ENCODE measurements at regions not wholly inside any gene's neighbourhood (a gene's known extent, or its start where the extent isn't known, plus 50 kb on each side); places are given as distances from the start of the nearest gene placed in this dataset.

DNA sequence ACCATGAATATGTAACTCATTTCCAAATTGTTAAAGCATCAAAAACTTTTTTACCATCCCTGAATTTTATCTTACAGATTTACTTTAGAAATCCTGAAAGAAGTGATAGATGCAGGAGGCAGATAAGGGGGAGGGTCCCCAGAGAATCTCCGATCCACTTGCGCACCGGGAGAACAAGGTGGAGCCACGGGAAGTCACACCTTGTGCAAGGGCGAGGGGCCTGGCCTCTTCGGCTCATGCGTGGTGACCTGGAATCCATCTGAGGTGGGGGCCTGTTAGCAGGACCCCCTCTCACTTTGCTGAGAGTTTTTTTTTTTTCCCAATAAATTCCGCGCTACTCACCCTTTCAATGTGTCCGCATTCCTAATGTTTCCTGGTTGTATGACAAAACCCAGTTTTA, 80.2 kb upstream of the CDKN3 start:
- no peak for DNase-seq

DNA sequence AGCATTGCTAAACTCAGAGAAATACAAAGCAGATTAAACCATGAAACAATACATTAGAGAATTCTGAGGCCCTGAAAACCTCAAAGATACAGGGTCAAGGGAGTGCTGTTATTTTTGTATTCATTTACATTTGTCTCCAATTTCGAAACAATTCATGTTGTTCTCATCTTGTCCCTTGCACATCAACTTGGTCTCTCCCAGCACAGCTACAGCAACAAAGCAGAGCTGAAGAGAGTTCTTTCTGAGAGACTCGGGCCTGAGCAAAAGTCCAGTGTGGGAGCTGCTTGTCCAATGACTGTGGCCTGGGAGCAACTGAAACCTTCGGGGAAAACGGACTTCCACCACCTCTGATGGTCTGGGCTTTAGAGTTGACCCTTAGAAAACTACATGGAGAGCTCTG, 79.4 kb upstream of the CDKN3 start:
- DNase-seq: no peak

DNA sequence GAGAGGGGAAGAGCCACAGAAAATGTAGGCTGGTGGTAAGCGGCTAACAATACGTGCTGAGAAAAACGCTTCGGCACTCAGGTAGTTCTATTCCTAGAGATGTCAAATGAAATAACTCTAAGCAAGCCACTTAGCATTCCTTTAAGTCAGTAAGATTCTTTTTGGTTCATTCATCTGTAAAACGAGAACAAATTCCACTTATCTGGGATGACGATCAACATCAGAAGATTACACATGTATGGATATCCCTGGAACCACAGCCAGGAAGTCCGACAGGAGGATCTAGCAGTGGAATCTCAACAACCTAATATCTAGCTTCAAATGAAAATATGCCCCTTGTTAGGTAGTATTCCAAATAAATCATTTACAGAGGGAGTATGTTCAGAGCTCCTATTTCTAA, 74.6 kb upstream of the CDKN3 start:
- no peak for DNase-seq

DNA sequence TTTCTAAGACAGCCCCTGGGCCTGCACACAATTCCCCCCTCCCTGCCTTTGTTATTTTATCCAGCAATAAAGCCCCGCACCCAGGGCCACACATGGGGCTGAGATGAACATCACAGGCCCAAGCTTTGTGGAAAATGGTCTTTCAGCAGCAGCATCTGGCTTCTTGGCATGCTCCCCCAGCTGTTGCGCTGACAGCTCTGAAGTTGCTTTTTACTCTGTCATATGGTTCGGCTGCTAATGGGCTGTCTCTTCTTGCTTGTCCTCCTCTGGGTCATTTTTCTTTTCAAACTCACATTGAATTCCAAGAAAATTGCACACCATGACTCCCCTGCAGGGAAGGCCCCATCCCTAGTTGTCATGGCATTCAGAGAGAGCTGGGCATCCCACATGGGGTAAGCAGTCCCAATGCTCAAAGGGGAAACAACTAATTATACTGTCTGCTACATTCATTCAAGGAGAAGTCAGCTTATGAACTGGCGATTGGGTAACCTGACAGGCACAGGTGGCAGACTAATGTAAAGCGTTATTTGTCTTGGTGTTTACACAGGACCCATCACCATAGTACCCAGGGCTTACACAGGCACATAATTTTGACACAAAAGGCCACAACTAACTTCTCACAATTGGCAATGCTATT, 74.0 kb upstream of the CDKN3 start:
- DNase-seq: peak; percentile 20

DNA sequence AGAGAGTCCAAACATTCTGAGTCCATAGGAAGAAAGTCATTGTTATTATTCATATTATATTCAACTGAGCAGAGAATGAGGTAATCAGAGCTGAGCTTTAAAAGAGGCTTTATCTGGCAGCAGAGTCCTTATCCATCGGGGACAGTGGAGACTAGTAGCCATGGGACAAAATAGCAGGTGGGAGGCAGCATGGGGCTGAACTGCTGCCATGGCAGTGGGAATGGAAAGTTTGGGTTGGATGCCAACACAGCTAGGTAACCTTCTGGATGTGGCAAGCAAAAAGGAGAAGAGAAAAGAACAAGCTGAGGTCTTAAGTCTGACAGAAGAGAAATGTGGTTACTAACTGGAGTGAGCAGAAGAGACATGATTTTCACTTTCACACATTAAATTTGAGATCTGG, 71.0 kb upstream of the CDKN3 start:
- no peak for DNase-seq

DNA sequence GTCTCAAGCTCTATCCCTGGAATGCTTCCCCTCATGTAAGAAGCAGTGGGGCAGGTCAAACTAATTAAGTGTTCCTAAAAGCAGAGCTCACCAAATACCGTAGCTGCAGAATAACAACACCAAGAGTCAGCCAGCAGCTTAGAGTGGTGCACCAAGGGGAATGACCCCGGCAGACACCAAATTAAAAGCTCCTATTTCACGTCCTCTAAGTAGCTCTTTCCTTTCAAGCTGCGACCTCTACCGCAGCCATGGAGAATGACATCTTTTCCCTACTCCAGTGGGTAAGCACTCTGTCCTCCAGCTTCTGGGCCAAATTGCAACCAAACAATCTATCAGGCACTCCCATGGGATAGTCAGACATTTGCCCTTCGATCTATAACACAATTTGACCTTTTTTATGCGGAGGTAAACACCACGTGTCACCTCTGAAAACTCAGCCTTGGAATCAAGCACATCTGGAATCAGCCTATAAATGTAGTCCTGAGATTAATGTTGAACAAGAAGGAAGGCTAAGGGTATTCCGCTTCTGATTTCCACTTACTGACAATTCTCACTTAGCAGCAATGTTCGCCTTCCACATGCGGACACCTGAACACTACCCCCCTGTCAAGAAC, 67.6 kb upstream of the CDKN3 start:
- peak; percentile 4 for DNase-seq

DNA sequence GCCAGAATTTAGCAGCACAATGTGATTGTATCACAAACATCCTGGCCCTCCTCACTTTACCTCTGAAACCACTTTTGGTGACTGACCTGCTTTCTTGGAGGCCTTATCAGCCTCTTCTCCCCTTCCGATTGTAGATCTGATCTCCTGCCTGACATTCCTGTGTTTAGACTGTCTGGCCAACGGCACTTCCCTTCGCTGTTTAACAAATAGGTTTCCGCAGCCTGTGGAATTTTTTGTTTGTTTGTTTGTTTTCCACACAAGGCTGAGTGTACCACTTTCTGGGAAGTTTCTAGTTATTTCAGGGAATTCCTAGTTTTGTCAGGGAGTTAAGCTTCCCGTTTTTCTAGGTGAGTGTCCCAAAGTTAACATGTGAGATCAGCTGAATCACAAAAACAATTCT, 65.9 kb upstream of the CDKN3 start:
- DNase-seq: no peak

DNA sequence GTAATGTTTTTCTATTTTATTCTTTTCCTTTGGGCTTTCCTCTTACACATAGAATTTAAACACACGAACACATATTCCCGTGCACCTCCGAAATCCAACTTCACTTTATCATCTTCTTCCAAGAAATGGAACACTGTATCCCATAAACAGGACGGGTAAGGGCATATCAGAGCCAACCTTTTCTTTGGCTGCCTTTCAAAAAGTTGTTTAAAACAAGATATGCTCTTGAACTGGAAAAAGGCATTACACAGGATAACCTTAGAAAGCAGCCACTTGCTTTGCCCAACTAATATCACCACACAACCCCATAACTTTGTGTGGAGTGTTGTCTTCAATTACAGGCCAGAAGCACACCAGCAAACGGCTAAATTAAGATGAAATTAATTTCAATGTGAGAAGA, 65.3 kb upstream of the CDKN3 start:
- DNase-seq: no peak

DNA sequence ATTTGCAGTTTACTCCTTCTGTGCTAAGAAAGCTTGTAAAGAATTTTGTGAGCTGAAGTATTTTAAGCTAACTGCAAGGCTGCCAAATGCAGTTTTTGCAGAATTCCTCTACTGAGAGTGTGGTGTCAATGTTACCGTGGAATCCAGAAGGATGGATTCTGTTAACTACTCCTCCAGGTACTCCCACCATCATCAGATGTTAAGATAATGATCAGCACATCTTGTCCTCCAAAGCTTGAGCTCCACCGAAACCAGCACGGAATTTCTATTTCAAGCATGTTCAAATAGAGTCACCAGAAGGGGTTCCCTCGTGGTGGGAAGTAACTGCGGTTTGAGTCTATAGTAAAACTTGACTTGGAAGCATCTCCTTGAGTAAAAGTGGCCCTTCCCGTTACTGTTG, 64.3 kb upstream of the CDKN3 start:
- no peak for DNase-seq

DNA sequence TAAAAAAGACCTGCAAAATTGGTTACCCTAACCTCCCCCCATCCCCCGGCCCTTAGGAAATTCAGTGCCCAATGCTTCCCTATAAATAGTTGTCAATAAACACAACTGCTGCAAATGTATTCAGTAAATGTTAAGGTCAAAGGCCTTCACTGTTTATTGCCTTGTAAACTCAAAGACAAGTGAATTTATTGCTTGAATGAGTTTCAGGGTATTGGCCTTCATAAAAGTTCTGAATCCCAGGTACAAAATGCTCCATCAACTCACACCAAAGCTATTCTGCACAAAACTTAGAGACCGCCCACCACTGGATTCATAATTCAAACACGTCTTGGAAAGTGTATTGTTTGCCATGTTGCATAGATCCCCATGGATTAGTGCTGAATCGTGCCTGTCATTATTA, 63.3 kb upstream of the CDKN3 start:
- DNase-seq: no peak

DNA sequence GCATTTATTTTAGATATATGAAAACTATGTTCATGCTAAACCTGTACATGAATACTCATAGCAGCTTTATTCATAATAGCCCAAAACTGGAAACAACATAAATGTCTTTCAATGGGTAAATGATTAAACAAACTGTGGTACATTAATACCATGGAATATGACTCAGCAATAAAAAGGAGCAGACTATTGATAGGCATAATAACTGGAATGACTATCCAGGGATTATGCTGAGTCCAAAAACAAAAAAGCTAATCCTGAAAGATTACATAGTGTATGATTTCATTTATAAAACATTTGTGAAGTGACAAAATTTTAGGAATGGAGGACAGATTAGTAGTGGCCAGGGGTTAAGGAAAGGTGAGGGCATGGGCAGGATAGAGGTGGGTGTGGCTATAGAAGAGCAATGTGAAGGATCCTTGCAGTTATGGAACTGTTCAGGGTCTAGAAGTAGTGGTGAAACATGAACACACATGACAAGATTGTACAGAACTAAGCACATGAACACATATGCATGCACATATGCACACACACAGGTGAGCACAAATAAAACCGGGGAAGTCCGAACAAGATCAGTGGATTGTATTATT, 61.1 kb upstream of the CDKN3 start:
- DNase-seq: no peak

DNA sequence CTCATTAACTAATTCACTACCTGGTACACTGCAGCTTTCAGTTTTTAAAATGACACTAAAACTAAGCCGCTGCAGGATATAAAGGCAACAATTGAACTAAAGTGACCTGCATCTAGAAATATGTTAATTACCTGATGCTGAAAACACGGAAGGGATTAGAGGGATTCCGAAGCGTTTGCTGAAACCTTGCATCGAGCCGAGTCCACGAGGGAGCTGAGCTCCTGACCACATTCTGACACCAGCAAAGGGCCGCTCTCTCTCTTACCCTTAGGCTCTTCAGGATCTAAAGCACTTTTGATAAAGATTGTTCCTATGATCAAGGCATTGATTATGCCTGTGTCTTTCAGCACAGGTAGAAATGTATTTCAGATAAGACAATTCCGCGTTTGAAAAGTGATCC, 59.5 kb upstream of the CDKN3 start:
- DNase-seq: no peak

DNA sequence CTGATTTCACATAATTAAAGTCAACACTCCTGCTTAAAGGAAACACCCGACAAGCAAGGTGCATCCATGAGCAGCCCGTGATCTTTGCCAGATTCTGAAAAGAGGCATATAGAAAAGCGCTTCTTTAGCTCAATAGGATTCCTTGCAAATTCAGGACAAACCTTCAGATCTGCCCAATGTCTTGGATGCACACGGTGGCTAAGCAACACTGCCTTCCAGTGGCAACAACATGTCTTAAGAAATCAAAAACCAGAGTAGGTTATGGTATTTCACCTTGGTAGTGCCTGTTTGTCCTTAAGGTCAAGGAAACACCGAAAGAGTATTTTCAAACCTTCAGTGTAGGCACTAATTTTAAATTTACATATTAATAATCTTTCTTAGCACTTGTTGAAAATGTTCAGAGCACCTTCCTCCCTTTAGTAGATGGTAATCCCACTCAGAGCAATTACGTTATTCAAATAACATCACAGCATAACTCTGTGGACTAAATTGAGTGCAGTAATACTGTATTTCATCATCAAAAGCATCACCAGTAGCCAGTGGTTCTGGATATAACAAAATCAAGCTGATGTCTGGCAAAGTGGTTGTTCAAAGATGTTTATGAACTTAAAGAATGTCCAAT, 58.0 kb upstream of the CDKN3 start:
- no peak for DNase-seq

DNA sequence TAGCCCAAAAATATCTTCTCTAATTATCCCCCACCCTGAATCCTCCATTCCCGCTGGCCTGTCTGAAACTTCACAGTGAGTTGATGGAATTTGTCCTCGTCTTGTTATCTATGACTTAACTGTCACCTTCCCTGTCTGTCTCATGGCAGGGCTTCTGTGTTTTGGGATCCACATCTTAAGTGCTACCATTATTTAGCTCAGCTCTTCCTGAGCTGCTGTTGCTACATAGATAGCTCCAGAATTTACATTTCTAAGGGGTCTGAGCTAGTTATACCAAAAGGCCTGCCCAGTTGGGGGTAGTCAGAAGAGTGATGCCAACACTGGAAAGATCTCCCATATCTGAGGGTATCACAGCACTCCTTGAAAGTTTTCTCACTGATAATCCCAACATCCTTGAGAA, 57.0 kb upstream of the CDKN3 start:
- no peak for DNase-seq

DNA sequence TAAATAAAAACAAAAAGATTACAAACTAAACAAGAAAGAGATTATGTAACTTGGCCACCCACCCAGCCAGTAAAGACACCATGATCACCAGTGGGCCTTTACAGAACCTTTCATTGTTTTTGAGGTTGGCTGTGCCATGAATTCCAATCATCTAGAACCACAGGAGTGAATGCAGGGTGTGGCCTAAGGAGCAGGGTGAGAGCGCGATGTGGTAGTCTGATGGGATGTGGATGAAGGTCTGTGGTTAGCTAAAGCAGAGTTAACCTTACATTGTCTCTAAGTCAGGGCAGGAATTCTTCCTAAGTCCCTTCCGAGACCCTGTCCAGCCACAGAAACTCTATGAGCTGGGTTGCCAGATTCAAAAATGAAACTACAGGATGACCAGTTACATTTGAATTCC, 54.0 kb upstream of the CDKN3 start:
- DNase-seq: no peak

DNA sequence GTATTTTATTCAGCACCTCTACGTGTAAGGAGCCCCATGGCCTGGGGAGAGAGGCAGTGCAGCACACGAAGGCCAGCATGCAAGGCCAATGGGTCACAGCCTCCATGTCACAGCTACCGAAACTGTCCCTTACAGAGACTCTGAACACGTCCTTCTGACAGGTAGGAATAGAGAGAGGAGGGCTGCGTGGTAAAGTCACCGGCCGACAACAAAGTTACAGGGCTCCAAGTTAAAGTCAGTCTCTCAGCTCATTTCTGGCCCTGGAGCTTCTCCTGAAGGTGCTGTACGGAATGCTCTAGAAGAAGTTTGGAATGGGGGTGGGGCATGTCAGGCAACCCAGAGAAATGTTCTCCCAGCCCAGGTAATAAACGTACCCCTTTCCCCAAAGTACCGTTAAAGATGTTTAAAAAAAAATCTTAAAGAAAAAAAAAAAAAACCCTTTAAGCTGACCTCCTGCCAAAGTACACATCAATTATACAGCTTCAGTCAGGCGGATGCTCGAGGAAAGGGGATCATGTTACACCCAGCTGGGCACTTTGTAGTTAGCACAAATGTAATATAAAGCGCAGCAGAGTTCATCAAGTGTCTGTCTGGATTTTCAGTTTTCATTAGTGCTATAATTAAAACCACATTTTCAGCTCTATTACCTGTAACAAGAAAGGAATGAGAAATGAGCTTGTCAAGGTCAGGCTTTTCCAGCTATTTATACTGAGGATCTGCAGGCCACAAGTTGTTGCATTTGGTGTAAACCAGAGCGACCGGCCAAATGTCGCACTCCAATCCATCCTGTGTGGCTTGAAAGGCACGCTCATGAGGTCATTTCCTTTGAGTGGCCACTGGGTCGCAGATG, 53.3 kb upstream of the CDKN3 start:
- peak; percentile 87 for DNase-seq

DNA sequence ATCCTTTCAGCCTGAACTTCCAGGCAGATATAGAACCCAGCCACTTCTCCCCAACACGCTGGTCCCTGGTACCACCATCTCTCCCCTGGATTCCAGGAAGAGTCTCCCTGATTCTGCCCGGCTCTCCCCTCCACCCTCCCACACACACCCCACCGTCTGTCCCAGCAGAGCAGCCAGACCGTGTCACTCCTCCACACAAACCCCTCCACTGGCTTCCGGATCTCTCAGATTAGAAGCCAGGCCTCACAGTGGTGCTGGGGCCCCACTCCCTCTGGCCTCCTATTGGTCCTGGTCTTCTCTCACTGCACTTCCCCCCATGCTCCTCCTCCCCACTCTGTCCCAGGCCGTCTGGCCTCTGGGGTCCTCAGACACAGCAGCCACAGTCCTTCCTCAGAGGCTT, 52.4 kb upstream of the CDKN3 start:
- no peak for DNase-seq

DNA sequence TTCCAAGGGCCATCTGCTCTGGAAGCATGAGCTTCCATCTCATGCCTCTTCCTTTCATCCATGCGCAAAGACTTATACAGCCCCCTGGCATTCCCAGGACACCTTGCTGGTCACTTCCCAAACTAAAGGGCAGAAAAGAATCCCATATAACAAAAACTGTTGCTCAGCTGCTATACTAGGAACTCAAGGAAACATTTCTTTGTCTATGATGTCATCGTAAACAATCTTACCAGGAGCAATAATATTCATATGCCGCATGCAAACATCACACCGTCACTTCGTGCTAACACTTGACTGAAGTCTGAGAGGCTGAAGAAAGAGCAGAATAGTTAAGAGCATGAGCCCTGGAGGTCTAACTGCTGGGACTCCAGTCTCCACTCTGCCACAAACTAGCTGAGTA, 50.5 kb upstream of the CDKN3 start:
- DNase-seq: no peak
